ENCODE measurements at regions not wholly inside any gene's neighbourhood (a gene's known extent, or its start where the extent isn't known, plus 50 kb on each side); places are given as distances from the start of the nearest gene placed in this dataset.
"Not testable (repeated sequence)": the region's sequence is repeated elsewhere in the genome, so short reads cannot be mapped to it uniquely, and the experiment has no call there.

- TF ChIP-seq EZH2 (IDR thresholded peaks at IDR 0.05; ENCODE audit: borderline replicate concordance); CTCF (IDR thresholded peaks at IDR 0.05; ENCODE audit: poor library complexity); EZH2phosphoT487 (IDR thresholded peaks at IDR 0.05; ENCODE audit: low read depth, severe bottlenecking, unreplicated experiment): not testable (repeated sequence)
Measured at GRCh38 chr1:85523061-85523460, 57.5 kb upstream of the CCN1 start.

All from hepatocyte (in vitro differentiated cells).